ENCODE measurements at regions not wholly inside any gene's neighbourhood (a gene's known extent, or its start where the extent isn't known, plus 50 kb on each side); places are given as distances from the start of the nearest gene placed in this dataset.
A peak's percentile ranks its signal among the peaks of the same experiment; 100 is the strongest.
"Not testable (repeated sequence)": the region's sequence is repeated elsewhere in the genome, so short reads cannot be mapped to it uniquely, and the experiment has no call there.

- peaks cover 0 to 3% of the 10 kb centered on the region in 2 donors for H3K4me1 ChIP-seq
- no peak overlapping the region for H3K4me3 ChIP-seq
- intact Hi-C loops (cut with DNase I; ENCODE audit: low total_unique reads) (no loop called here), in situ Hi-C loops (cut with MboI; ENCODE audit: low sequenced_read_pairs in 4 of 4) (no loop called here)
- no peaks in the 10 kb centered on the region for H3K9me3 ChIP-seq
- H3K27ac ChIP-seq = no peak overlapping the region
- ATAC-seq = no peak
- DNase-seq = no peak
- H3K27me3 ChIP-seq = no peaks in the 10 kb centered on the region
- TF ChIP-seq CTCF (IDR thresholded peaks at IDR 0.05 in 4 of 5, conservative IDR thresholded peaks at IDR 0.05 in 1 of 5) (no peak), POLR2A (IDR thresholded peaks at IDR 0.05) (no peak)
- no peaks in the 10 kb centered on the region for H3K36me3 ChIP-seq
Measured at GRCh38 chr7:24390376-24391157, 106.6 kb downstream of the NPY start.

- intact Hi-C loops (cut with DNase I; ENCODE audit: low total_unique reads) (no loop called here), in situ Hi-C loops (cut with MboI; ENCODE audit: low sequenced_read_pairs in 4 of 4) (no loop called here)
- DNase-seq (no peak), ATAC-seq (no peak)
- Histone ChIP-seq H3K9me3 (no peaks in the 10 kb centered on the region), H3K27me3 (no peaks in the 10 kb centered on the region), H3K36me3 (no peaks in the 10 kb centered on the region), H3K4me3 (no peak overlapping the region), H3K27ac (no peak overlapping the region), H3K4me1 (peaks cover 0 to 3% of the 10 kb centered on the region in 2 donors)
- no peak for TF ChIP-seq CTCF (IDR thresholded peaks at IDR 0.05 in 4 of 5, conservative IDR thresholded peaks at IDR 0.05 in 1 of 5)
- TF ChIP-seq POLR2A (IDR thresholded peaks at IDR 0.05) = no peak
Measured at GRCh38 chr7:24392774-24393173, 108.8 kb downstream of the NPY start.

GRCh38 chr7:24395512-24395911, 111.5 kb downstream of the NPY start:
- ATAC-seq (peak; percentile 55 to 89), DNase-seq (peak; percentile 10 to 15)
- no peaks in the 10 kb centered on the region for H3K9me3 ChIP-seq
- intact Hi-C loops (cut with DNase I; ENCODE audit: low total_unique reads) = no loop called here
- H3K27me3 ChIP-seq = no peaks in the 10 kb centered on the region
- in situ Hi-C loops (cut with MboI; ENCODE audit: low sequenced_read_pairs in 4 of 4) = no loop called here
- TF ChIP-seq CTCF (IDR thresholded peaks at IDR 0.05 in 4 of 5, conservative IDR thresholded peaks at IDR 0.05 in 1 of 5) (no peak), POLR2A (IDR thresholded peaks at IDR 0.05) (no peak)
- peaks cover 0 to 3% of the 10 kb centered on the region in 2 donors for H3K4me1 ChIP-seq
- H3K36me3 ChIP-seq = no peaks in the 10 kb centered on the region
- peak overlapping the region in 1 of 4 donors; percentile 23 for H3K27ac ChIP-seq
- H3K4me3 ChIP-seq = no peak overlapping the region

GRCh38 chr7:24396387-24396786, 112.4 kb downstream of the NPY start:
- H3K27ac ChIP-seq; H3K9me3 ChIP-seq; H3K4me1 ChIP-seq; H3K4me3 ChIP-seq; H3K27me3 ChIP-seq; ATAC-seq; in situ Hi-C loops (cut with MboI; ENCODE audit: low sequenced_read_pairs in 4 of 4); DNase-seq; H3K36me3 ChIP-seq; intact Hi-C loops (cut with DNase I; ENCODE audit: low total_unique reads): not testable (repeated sequence)

GRCh38 chr7:24401628-24402593, 117.9 kb downstream of the NPY start:
- DNase-seq = no peak
- in situ Hi-C loops (cut with MboI; ENCODE audit: low sequenced_read_pairs in 4 of 4) = loop anchor here in 3 of 4 donors (10.0 to 25.0 kb wide), 2 partner anchors 260 to 263 kb away; no protein-coding TSS in a partner anchor
- no peaks in the 10 kb centered on the region for H3K36me3 ChIP-seq
- intact Hi-C loops (cut with DNase I; ENCODE audit: low total_unique reads) = loop anchor here (2.0 to 5.0 kb wide), 3 partner anchors 170 to 265 kb away; partner anchors contain the start of gene PALS2
- H3K27ac ChIP-seq = no peak overlapping the region
- ATAC-seq = peak; percentile 58 to 70
- no peaks in the 10 kb centered on the region for H3K9me3 ChIP-seq
- no peak for TF ChIP-seq POLR2A (IDR thresholded peaks at IDR 0.05)
- peak in 3 of 5 experiments; percentile 27 to 41 (median 41) for TF ChIP-seq CTCF (IDR thresholded peaks at IDR 0.05 in 4 of 5, conservative IDR thresholded peaks at IDR 0.05 in 1 of 5)
- peak overlapping the region in 3 of 4 donors; percentile 17 to 39 (median 27) for H3K4me3 ChIP-seq
- H3K27me3 ChIP-seq = no peaks in the 10 kb centered on the region
- no peaks in the 10 kb centered on the region for H3K4me1 ChIP-seq

All from gastrocnemius medialis (tissue), 4 donors.